Activated CD4-positive, alpha-beta T cell treated with anti-CD3 and anti-CD28 coated beads, Interleukin-2, amount 50 U/mL, for 24 hours (primary cell): ENCODE measurements at regions not wholly inside any gene's neighbourhood (a gene's known extent, or its start where the extent isn't known, plus 50 kb on each side); places are given as distances from the start of the nearest gene placed in this dataset.

Experiments used
- DNase-seq, 2 donors: peaks; one replicate each; pipeline ENCODE4 v3.0.0-alpha.2; 2020; ENCODE audit warnings: low read depth in 1 of 2, low spot score in 1 of 2

DNA sequence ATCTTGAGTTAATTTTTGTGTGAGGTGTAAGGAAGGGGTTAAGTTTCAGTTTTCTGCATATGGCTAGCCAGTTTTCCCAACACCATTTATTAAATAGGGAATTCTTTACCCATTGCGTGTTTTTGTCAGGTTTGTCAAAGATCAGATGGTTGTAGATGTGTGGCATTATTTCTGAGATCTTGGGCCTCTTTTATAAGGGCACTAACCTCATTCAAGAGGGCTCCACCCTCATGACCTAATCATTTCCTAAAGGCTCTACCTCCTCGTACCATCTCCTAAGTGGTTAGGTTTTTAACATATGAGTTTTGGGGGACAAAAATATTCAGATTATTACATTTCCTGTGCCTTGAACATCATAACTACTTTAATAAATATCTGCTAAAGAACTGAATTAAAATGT, 510.9 kb downstream of the UTRN start:
- DNase-seq = no peak

DNA sequence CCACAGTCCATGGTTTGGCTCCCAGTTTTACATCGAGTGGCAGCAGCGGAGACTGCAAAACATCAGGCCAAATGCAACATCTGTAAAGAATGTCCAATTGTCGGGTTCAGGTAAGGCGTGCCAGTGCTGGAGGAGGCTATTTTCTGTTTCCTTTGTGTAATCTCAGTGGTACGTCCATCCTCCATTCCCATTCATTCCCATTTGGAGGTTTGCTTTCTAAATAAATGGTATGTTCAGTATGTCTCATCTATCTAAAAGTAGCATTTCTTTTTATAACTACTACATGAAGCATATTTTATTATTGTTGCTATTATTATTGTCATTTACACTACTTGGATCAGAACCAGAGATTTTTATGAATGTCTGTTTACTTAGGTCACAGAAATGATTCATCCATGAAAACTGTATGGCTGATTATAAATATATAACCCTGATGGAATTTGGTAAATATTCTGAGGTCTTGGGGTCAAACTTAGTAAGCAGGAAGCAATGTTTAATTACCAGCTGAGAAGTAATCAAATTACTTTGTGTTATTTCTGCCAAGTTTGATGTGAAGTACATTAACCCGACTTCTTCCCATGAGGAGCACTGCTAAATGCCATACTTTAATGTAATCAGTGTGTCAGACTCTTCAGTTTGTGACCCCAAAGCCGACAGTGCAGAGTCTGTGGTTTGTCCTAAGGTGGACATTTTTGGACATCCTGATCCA, 512.9 kb downstream of the UTRN start:
- no peak for DNase-seq

DNA sequence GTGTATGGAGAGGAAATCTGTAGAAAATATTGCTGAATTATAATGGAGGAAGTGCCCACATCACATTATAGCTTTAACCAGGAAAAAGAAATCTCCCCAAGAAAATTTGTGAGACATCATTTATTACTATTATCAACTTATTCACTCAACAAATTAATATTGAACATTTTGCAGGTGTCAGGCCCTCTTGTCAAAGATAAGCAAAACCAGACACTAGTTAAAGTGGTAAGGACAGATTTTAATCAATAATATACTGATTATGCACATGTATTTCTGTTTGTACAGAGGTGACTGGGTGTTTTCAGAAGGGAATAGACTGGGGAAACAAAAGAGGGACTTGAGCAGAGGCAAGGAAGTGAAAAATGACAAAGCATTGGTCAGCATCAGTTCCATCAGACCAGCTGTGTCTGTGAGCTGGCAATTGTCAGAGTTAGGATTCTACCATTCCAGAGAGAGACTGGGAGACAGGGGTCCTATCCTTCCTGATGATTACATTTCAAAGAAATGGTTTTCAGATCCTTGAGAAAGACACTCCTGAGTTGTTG, 519.2 kb downstream of the UTRN start:
- DNase-seq = no peak

DNA sequence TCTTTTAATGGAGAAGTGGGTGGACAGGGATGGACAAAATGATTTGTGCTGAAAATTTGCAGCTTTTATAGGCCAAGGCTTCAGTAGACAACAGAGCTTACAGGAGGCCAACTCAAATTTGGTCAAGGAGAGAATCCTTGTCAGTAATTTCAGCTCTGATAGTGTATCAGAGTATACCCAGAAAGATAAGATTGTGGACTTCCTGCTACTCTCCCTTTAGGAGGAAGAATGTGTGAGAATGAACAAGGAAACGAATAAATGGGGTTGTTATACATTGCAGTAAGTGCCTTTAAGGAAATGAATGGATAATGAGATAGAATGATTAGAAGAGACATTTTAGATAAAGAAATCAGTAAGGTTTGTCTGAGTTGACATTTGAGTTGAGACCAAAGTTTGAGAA, 519.9 kb downstream of the UTRN start:
- no peak for DNase-seq

DNA sequence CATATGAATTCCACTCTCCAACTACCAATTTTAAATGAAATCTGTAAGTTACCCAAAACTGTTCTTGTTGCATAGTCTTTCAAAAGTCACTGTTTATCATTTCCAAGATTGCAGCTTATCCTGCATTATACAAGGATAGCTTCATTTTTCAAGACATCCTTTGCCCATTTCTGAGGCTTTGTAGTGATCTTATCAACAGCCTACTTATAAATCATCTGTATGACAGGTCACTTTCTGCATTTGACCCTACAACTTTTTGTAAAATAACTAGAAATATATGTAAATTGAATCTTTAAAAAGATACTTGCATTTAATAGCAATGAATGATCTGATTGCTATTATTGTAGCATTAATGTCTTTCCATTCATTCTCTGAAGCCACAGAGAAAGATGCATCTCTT, 521.1 kb downstream of the UTRN start:
- no peak for DNase-seq

DNA sequence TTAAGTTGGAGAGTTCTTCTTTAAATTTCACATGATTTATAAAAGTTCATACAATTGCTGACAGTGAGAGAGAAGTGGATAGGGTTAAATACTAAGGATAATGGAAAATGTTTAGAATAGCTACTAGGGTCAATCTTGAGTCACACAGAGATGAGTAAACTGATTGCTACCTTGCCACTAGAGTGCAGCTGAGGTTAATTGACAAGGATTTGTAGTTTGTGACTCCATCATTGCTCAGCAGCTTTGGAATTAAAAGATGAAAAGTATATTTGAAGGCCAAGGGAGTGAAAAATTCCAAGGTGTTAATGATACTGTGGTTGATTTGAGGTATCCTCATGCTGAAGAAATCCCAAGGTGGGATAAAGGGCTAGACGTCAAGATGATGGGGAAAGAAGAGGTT, 524.0 kb downstream of the UTRN start:
- DNase-seq = no peak

DNA sequence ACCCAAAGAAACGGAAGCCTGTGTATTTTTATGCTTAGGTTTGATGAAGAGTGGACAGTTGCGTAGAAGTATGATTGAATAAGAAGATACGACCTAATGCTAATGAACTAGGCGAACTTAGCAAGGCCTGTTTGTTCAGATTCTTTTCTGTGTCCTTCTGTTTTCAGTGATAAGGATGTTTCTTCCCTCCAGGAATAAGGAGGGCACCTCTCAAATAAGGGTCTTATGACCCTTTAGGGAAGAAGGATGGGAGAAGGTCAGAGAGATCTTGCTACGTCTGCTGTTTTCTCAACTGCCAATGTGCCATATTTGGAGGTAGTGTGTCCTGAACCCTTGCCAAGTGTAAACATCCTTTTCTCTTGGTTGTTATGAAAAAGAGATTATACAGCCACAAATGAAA, 524.8 kb downstream of the UTRN start:
- no peak for DNase-seq

DNA sequence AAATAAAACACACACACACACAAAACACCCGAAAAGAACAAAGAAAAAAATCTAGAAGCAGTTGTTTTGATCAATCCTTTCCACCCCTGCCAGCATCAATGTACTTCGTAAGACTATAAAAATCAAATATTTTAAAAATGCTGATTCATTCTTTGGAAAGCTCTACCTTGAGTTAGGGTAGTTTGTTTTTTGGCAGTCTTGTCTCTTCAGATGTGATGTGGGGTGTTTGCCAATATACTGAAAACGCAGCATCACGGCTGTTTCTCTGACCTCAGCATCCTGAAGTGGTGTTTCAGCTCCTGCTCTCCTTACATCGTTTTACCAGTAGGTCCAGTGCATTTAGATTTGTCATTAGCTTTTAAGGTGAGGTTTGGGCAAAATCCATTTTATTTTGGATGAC, 526.0 kb downstream of the UTRN start:
- DNase-seq = no peak

DNA sequence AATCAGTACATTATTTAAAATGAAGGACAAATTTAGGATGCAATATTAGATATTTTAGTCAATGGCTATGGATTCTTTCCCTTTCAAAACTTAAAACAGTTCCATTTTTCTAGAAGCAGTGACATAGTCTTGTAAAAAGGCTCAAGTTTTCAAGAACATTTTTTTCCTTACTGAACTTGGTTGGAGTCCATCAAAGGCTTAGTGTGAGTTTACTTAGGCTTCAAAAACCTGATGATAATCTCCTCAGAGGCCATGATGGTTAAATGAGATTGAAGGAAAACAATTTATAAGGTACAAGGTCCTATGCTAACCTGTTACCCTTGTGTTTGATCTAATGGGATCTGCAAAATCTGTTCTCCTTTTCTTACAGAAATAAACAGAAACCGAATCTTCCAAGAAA, 531.8 kb downstream of the UTRN start:
- DNase-seq = no peak

DNA sequence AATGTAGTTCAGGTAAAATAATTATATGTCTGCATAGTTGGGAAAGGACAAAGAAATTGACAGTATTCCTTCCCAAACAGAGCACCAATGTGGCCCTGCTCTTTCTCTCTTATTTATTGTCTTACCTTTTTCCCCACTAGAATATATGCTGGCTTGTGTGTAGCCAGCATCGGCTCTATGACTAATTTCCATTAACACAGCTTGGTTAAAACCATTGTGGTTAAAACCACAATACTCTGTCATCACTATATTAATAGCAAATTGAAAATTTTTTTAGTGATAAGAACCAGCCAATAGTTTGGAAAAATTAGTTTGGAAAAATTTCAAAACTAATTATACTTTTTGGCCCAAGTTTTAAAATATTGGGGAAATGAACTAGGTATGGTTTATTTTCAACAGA, 535.1 kb downstream of the UTRN start:
- DNase-seq = no peak

DNA sequence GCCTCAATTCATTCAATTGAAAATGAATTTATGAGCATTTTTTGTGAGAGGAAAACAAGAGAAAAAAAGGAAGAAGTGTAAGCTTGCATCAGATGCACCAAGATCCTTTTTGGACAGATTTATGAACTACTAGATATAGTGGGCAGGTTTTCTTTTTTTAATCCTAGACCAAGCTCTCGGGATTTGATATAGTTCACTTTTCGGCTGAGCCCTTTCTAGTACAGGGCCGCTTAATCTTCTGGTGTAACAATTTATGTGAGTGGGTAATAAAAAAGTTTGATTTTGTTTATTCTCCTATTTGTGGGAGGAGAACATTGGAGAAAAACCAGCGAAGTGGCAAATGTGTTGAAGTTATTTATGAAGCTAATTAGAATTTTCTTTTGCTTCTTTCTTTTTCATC, 538.0 kb downstream of the UTRN start:
- DNase-seq = no peak

DNA sequence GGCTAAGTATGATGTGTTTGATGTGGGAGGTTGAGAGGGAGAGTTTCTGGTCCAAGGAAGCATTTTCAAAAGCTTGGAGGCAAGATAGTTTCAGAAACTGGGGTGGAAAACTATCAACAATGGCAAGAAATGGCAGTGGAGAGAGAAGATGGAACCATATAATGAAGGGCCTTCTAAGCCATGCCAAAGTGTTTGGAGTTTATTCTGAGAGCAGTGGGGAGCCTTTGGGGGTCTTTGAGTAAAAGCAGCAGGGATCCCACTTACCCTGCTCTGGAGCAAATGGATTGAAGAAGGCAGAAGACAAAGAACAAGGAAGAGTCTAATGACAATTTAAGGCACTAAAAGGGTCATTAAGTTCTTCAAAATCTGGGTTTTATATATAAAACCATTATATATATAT, 538.9 kb downstream of the UTRN start:
- no peak for DNase-seq

DNA sequence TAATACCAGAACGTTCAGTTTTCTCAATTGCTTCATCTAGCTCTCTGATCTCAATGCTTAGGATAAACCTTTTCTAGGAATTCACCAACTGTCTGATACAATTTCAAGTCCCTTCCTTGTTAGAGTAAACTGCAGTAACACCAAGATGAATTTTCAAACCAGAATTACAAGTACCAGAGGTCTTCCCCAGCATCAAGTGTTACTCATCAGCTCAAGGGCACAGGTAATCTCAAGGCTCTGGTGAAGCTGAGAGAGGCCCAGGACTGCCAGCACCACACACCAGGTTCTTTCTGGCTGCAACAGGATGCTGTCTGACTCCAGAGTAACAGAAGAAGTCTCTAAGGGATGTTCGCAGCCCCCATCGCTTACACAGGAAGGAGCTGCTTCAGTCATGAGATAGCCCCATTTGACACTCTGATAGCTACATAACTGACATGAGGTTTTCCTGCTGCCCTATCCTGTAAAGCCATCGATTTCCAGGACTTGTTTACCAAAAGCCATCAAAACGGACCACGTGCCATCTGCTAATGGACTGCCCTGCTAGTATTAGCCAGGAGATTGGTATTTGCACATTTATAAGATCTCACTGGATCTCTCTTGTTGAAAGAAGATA, 549.4 kb downstream of the UTRN start:
- DNase-seq = no peak

DNA sequence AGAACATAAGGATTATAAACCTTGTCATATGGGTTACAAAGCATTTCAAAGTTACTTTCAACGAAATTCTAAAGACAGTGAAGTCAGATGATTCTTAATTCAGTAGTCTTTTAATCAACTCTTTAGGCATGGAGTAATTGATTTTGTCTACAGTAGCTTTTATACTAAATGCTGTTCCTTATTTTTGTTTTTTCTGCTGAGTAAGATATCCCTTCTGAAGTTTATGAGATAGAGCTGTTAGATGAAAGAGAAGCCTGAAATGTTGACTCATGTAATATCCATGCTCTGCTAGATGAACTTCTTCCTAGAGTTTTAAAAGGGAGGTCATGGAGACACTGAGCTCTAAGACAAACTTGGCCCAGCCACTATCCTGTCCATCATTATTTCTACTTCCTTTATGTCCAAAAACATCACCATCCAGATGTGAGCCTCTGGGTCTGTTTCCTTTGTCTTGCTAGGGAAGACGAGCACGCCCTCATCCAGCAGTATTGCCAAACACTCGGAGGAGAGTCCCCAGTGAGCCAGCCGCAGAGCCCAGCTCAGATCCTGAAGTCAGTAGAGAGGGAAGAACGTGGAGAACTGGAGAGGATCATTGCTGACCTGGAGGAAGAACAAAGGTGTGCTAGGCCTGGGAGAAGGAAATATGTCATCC, 550.3 kb downstream of the UTRN start:
- DNase-seq = no peak

DNA sequence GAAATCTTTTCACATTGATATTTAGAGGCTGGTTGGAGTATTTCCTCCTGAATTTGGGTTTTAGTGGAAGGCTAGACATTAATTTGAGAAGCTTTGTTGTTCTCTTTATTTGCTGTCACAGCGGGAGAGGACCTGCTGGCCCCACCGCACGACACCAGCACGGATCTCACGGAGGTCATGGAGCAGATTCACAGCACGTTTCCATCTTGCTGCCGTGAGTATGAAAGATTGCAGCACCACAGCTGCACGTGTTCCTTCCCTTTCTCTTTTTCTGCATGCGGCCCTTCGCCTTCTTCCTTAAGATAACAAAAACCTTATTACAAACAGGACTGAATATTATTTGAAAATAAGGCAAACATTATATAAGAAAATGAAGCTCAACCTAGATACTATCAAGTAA, 555.5 kb downstream of the UTRN start:
- no peak for DNase-seq

DNA sequence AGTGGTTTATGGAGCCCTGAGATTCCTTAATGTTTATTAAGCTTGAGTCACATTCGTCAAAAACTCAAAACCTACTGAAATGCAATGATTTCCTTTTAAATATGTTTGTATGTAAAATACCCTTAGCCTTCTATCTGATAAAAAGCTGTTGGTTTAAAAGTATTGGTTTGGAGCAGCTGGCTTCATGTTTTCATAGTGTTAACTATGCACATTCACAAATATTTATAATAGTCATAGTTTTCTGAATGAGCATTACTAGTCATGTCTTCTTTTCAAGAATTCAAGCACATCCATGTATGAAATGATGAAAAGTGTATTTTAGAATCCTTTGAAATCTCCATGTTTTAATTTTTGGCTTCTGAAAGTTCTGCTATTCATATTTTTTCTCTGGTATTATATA, 558.6 kb downstream of the UTRN start:
- DNase-seq = no peak

DNA sequence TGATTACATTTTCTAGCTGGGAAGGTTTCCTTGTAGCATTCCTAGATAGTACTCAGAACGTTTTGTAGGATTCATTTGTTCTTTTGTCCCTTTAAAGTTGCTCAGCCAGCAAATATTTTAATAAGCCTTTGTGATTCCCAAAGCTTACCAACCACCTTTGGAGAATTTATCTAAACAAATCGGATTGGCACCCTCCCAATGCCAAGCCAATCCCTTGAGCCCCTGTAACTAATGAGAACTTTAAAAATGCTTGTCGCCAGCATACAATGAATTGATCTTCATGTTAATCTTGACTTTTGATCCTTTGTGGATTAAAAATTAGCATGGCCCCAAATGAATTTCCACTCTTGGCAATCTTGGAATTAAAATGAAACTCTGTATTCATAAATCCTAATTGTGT, 559.5 kb downstream of the UTRN start:
- no peak for DNase-seq

DNA sequence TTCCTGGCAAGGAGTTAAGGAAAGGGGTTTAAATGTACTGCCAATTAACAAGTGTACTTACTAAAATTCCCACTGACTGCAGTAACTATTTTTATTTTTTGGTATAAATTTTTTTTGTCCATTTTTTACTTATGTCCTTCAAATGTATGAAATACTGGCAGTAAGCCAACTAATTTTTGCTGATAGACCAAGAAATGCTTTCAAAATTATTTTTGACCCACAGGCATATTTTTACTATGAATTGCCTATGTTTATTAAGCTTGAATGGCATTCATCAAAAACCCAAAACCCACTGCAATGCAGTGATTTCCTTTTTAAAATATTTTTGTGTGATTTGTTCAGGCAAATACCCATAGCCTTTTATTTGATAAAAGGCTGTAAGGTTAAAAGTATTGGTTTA, 560.1 kb downstream of the UTRN start:
- no peak for DNase-seq

DNA sequence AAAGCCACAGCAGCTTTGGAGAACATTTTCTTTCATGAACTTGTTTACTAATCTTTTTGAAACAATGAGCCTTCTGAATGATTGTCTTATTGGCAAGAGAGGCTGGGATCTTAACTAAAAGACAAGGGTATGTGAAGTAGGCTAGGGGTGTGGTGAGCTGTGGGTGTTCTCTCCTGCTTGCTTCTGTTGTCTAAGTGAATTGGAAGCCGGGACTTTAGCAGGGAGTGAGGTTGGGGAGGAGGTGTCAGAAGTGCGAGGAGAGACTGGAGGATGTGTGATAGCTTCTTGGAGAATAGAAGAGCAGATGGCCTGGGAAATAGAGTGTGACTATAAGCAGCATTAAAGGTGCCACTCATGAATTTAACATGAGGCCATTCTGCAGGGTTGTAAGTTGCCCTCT, 562.8 kb downstream of the UTRN start:
- DNase-seq = no peak

DNA sequence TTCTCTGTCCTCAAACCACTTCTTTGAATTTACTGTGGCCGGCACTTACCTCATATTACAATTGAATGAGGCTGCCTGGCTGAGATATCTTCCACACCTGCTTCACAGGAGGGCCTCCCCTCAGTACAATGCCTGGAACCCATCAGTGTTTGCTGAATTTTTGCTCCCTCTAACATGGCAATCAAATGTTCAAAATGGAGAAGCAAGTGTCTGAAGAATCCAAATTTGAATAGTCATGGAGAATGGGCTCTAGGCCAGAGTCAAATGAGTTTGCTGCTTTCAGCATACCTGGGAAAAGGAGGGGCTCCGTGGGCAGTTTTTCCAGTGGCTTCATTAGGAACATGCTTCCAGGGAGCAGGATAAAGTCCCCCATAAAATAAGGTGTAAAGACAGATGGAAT, 564.8 kb downstream of the UTRN start:
- DNase-seq = no peak

DNA sequence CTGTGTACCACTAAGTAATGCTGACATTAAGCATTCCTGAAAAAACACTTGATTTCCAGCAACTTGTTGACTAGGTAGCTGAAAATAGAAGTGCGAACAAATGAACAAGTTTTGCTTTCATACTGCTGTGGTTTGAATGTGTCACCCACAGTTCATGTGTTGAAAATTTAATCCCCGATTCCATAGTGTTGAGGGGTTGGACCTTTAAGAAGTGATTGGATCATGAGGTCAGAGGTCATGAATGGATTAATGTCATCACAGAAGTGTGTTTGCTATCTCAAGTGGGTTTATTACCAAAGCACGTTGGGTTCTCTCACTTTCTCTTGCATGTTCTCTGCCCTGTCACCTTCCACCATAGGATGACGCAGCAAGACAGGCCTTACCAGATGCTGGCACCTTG, 568.5 kb downstream of the UTRN start:
- no peak for DNase-seq

DNA sequence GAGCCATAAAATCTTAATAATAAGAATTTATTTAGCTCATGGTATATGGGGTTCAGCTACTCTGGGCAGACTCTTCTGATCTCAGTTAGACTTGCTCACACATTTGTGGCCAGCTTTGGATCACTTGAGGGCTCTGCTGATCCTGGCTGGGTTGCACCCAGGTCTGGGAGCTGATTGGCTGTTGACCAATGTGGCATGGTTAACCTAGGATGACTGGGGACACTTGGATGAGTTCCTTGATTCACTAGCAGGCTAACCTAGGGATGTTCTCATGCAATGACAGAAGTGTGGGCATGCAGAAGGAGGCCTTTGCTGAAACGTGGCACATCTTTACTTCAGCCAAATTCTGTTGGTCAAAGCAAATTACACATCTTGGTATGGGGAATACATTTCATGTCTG, 569.5 kb downstream of the UTRN start:
- DNase-seq = no peak

DNA sequence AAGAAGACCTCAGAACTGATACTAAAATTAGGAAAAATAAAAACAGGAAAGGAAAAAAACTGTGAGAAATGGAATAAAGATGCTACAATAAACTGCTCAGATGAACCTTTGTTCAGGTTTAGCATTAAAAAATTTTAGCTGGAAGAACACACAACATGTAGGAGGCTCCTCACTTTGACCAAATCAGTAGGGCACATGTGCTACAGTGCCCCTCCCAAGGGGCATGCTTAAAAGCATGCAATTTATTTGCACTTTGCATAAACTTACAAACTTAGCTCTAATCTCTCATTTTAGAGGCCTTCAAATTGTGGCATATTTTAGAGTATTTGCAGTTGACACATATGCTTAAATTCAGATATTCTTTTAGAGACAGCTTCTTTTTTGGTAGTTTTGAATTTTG, 570.2 kb downstream of the UTRN start:
- no peak for DNase-seq
